GM23248 (cell line): ENCODE measurements at regions not wholly inside any gene's neighbourhood (a gene's known extent, or its start where the extent isn't known, plus 50 kb on each side); places are given as distances from the start of the nearest gene placed in this dataset.
A peak's percentile ranks its signal among the peaks of the same experiment; 100 is the strongest.

ENCODE experiments used
- DNase-seq: peaks from one replicate; pipeline ENCODE4 v3.0.0-alpha.2; 2015
- H2AFZ ChIP-seq: fragments of 200-600 bp; sonication (generic); 2 replicates; pipeline ENCODE4 v1.6.1; 2016; ENCODE audit warnings: antibody characterized with exemption
- H3F3A ChIP-seq: fragments of 200-600 bp; sonication (generic); 2 replicates; pipeline ENCODE4 v1.6.1; 2016; ENCODE audit warnings: mild to moderate bottlenecking, antibody characterized with exemption, mixed run types; ENCODE audit not compliant: insufficient read depth
- H3K27ac ChIP-seq: fragments of 200-600 bp; sonication (generic); 2 replicates; pipeline ENCODE4 v1.5.1; 2016; ENCODE audit warnings: mild to moderate bottlenecking
- H3K27me3 ChIP-seq: fragments of 200-600 bp; sonication (generic); replicated peaks from 2 replicates; pipeline ENCODE4 v1.6.1; 2016; ENCODE audit warnings: mild to moderate bottlenecking; ENCODE audit not compliant: insufficient read depth
- H3K36me3 ChIP-seq: fragments of 200-600 bp; sonication (generic); 2 replicates; pipeline ENCODE4 v1.6.1; 2016; ENCODE audit warnings: low read depth, mild to moderate bottlenecking
- H3K4me1 ChIP-seq: fragments of 200-600 bp; sonication (generic); 2 replicates; pipeline ENCODE4 v1.6.1; 2016; ENCODE audit warnings: mild to moderate bottlenecking; ENCODE audit not compliant: insufficient read depth
- H3K4me2 ChIP-seq: fragments of 200-600 bp; sonication (generic); one replicate; pipeline ENCODE4 v1.6.1; 2016; ENCODE audit warnings: mild to moderate bottlenecking; ENCODE audit not compliant: unreplicated experiment
- H3K4me3 ChIP-seq: fragments of 200-600 bp; sonication (generic); 2 replicates; pipeline ENCODE4 v1.5.1; 2016; ENCODE audit warnings: mild to moderate bottlenecking
- H3K79me2 ChIP-seq: fragments of 200-600 bp; sonication (generic); 2 replicates; pipeline ENCODE4 v1.6.1; 2016; ENCODE audit warnings: mild to moderate bottlenecking; ENCODE audit not compliant: insufficient read depth
- H3K9ac ChIP-seq: fragments of 200-600 bp; sonication (generic); 2 replicates; pipeline ENCODE4 v1.6.1; 2016; ENCODE audit warnings: mild to moderate bottlenecking
- H3K9me2 ChIP-seq: fragments of 200-600 bp; sonication (generic); 2 replicates; pipeline ENCODE4 v1.6.1; 2016; ENCODE audit warnings: mixed run types, mild to moderate bottlenecking, moderate library complexity; ENCODE audit not compliant: insufficient read depth
- H3K9me3 ChIP-seq: fragments of 200-600 bp; sonication (generic); one replicate; pipeline ENCODE4 v1.6.1; 2017; ENCODE audit warnings: low read depth
- H4K20me1 ChIP-seq: fragments of 200-600 bp; sonication (generic); 2 replicates; pipeline ENCODE4 v1.6.0; 2016; ENCODE audit not compliant: insufficient read depth
- EZH2 ChIP-seq: fragments of 200-600 bp; sonication (generic); IDR thresholded peaks from 2 replicates; pipeline ENCODE4 v1.6.1; 2018; ENCODE audit warnings: antibody characterized with exemption, mild to moderate bottlenecking; ENCODE audit not compliant: insufficient read depth, poor library complexity, severe bottlenecking
- EZH2phosphoT487 ChIP-seq: fragments of 200-600 bp; sonication (generic); IDR thresholded peaks from 2 replicates; pipeline ENCODE4 v1.6.1; 2018; ENCODE audit warnings: antibody characterized with exemption, moderate library complexity, mild to moderate bottlenecking, low read depth; ENCODE audit not compliant: insufficient read depth
- WGBS, 2 experiments: methylation state at CpG; one replicate each; pipeline ENCODE4 v1.1.6; 2015 to 2017; ENCODE audit warnings: low lambda C conversion rate in 2 of 2, low coverage in 1 of 2; ENCODE audit errors: missing lambda C conversion rate in 2 of 2; 5-methylcytosine and 5-hydroxymethylcytosine counted together
- in situ Hi-C: fragments of 300-500 bp; cut with MboI; formaldehyde crosslinking; loops from 2 replicates; pipeline ENCODE4 v1.15.0; 2020

DNA sequence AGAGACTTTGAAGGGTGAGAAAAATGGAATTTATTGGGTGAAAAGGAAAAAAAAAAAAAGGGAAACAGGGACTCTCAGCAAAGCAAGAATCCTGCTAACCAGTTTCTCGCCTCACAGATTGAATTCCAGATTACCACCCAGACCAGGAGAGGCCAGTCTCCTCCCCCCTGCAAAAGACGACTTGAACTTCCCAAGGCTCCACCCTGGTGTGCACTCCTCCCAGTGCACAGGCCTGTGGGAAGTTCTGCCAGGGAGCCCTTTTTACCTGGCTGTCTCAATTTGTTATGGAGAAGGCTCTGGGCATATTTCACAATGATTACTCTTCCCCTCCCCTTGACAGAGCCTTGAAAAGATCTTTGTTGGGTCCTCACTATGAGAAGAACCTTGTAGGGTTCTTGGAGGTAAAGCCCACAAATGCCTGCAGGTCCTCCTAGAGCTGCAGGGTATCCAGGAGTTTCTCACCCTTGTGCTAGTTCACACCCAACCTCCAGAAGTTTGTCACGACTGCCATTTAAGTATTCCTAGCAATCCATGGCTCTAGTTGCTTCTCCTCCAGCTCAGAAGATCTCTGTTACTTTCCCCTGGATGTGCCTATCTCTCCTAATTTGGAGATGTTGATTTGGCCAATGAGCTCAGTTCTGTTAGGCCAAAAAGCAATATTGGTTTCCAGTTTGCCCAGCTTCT lies 229.8 kb upstream of the TMTC4 start:
- H3K4me3 ChIP-seq = no peak overlapping the region
- no peaks in the 10 kb centered on the region for H3K9me3 ChIP-seq
- DNase-seq = no peak
- H3K79me2 ChIP-seq = no peaks in the 10 kb centered on the region
- no peaks in the 10 kb centered on the region for H3K9me2 ChIP-seq
- H3F3A ChIP-seq = 0 out of 2 replicates have a peak, but pooled peaks cover under 1% of the 10 kb centered on the region
- H3K9ac ChIP-seq = no peak overlapping the region
- 32% methylated on average over 3 of the region's 3 CpGs for WGBS, 2 experiments
- 0 out of 2 replicates have a peak, but pooled peaks cover 1% of the 10 kb centered on the region for H3K4me1 ChIP-seq
- TF ChIP-seq EZH2phosphoT487 (no peak), EZH2 (no peak)
- H4K20me1 ChIP-seq = no peaks in the 10 kb centered on the region
- H3K27ac ChIP-seq = no peak overlapping the region
- H2AFZ ChIP-seq = no peak overlapping the region
- 0 out of 2 replicates have a peak, but pooled peaks cover 5% of the 10 kb centered on the region for H3K27me3 ChIP-seq
- H3K36me3 ChIP-seq = no peaks in the 10 kb centered on the region
- H3K4me2 ChIP-seq = no peak overlapping the region
- in situ Hi-C loops = no loop called here

DNA sequence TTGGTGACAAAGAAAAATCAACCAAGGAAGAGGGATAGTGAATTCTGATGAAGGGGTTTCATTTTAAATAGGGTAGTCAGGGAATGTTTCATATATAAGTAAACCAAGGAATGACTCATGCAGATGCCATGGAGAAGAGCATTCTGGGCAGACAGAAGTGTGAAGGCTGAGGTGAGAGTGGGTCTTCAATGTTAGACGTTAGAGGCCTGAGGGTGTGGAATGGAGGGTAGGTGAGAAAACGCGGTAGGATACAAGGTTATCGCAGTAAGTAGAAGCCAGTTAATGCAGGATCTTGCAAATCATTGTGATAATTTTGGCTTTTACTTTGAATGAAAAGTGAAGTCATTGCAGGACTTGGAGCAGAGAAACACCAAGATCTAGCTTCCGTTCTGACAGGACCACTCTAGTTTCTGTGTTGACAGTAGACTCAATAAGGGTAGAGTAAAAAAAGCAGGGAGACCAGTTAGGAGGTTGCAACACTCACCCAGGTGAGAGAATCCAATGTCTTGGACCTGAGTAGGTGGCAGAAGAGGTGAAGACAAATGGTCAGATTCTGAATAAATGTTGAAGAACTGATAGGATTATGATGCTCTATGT lies 225.2 kb upstream of the TMTC4 start:
- DNase-seq = peak; percentile 14
- Histone ChIP-seq H4K20me1 (no peaks in the 10 kb centered on the region), H3K9ac (no peak overlapping the region), H3K9me3 (no peaks in the 10 kb centered on the region), H3K27ac (no peak overlapping the region), H2AFZ (no peak overlapping the region), H3K4me2 (no peak overlapping the region), H3K9me2 (0 out of 2 replicates have a peak, but pooled peaks cover 6% of the 10 kb centered on the region), H3F3A (peaks cover 9% of the 10 kb centered on the region), H3K4me1 (peaks cover 18% of the 10 kb centered on the region), H3K4me3 (no peak overlapping the region), H3K79me2 (no peaks in the 10 kb centered on the region), H3K36me3 (no peaks in the 10 kb centered on the region), H3K27me3 (no peaks in the 10 kb centered on the region)
- in situ Hi-C loops = no loop called here
- TF ChIP-seq EZH2 = no peak
- no peak for TF ChIP-seq EZH2phosphoT487
- 47 to 55% methylated on average over 5 of the region's 5 CpGs for WGBS, 2 experiments

DNA sequence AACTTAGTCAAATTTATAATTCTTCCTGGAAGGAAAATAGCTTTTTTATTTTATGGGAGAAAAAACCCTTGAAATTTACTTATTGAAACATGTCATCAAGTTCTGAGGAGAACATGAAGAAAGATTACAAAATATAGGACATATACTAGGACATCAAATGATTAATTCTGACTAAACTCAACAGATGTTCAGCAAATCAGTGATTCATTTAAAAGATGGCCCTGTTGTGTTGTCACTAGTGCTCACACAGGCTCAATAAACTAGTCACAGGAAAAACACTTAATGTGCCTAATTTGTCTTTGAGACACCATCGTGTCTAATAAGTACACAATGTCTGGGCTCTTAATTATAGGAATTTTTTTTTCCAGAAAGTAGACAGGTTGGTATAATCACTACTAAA lies 223.8 kb upstream of the TMTC4 start:
- H3K36me3 ChIP-seq = no peaks in the 10 kb centered on the region
- no peak overlapping the region for H3K4me2 ChIP-seq
- H3K27ac ChIP-seq = no peak overlapping the region
- peaks cover 9% of the 10 kb centered on the region for H3F3A ChIP-seq
- no peak overlapping the region for H3K4me3 ChIP-seq
- WGBS, 2 experiments = 0% methylated on average over 1 of the region's 1 CpG
- TF ChIP-seq EZH2phosphoT487 = no peak
- TF ChIP-seq EZH2 = no peak
- peaks cover 18% of the 10 kb centered on the region for H3K4me1 ChIP-seq
- peaks cover 7% of the 10 kb centered on the region; the same call in 1 of the 2 replicates for H3K9me2 ChIP-seq
- peak; percentile 51 for DNase-seq
- H2AFZ ChIP-seq = no peak overlapping the region
- no peak overlapping the region for H3K9ac ChIP-seq
- H3K27me3 ChIP-seq = no peaks in the 10 kb centered on the region
- H3K79me2 ChIP-seq = no peaks in the 10 kb centered on the region
- H3K9me3 ChIP-seq = no peaks in the 10 kb centered on the region
- H4K20me1 ChIP-seq = no peaks in the 10 kb centered on the region
- in situ Hi-C loops = no loop called here

DNA sequence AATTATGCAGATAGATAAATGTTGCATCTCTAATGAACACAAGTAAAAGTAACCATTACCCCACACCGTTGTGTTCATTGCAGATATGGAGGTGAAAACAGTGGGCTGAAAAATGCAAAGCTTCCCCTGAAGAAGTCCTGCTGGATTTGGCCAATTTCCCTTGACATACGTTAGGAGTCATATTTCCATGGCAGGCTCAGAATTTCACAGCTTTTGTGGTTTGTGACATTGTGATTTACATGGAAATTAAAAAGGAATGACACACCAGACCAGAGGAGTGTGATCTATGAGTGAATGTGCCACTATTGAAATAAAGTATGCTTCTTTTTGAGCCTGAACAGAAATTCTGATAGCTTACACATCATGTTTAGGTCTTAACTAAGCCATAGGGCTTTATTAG lies 221.1 kb upstream of the TMTC4 start:
- DNase-seq = no peak
- Histone ChIP-seq H3K4me2 (no peak overlapping the region), H3K79me2 (no peaks in the 10 kb centered on the region), H3K9me3 (no peaks in the 10 kb centered on the region), H3K36me3 (no peaks in the 10 kb centered on the region), H3K27me3 (no peaks in the 10 kb centered on the region; the same call in 1 of the 2 replicates), H4K20me1 (no peaks in the 10 kb centered on the region), H2AFZ (no peak overlapping the region), H3K4me1 (peaks cover 18% of the 10 kb centered on the region), H3F3A (peaks cover 9% of the 10 kb centered on the region), H3K9ac (no peak overlapping the region), H3K27ac (no peak overlapping the region), H3K9me2 (peaks cover 9% of the 10 kb centered on the region; the same call in 1 of the 2 replicates), H3K4me3 (no peak overlapping the region)
- in situ Hi-C loops = no loop called here
- WGBS, 2 experiments = 38 to 39% methylated on average over 2 of the region's 2 CpGs
- TF ChIP-seq EZH2 (no peak), EZH2phosphoT487 (no peak)
